ENCODE measurements at regions not wholly inside any gene's neighbourhood (a gene's known extent, or its start where the extent isn't known, plus 50 kb on each side); places are given as distances from the start of the nearest gene placed in this dataset.

GRCh38 chr7:155971180-155971770 is 159.0 kb upstream of the SHH start:
- in situ Hi-C loops (cut with MboI; ENCODE audit: low sequenced_read_pairs in 4 of 4) (no loop called here), intact Hi-C loops (cut with DNase I; ENCODE audit: low total_unique reads) (no loop called here)
- H3K4me1 ChIP-seq, result no peaks in the 10 kb centered on the region
- no peak overlapping the region for H3K27ac ChIP-seq
- no peaks in the 10 kb centered on the region for H3K27me3 ChIP-seq
- H3K9me3 ChIP-seq, result no peaks in the 10 kb centered on the region
- TF ChIP-seq, protein P1, sequence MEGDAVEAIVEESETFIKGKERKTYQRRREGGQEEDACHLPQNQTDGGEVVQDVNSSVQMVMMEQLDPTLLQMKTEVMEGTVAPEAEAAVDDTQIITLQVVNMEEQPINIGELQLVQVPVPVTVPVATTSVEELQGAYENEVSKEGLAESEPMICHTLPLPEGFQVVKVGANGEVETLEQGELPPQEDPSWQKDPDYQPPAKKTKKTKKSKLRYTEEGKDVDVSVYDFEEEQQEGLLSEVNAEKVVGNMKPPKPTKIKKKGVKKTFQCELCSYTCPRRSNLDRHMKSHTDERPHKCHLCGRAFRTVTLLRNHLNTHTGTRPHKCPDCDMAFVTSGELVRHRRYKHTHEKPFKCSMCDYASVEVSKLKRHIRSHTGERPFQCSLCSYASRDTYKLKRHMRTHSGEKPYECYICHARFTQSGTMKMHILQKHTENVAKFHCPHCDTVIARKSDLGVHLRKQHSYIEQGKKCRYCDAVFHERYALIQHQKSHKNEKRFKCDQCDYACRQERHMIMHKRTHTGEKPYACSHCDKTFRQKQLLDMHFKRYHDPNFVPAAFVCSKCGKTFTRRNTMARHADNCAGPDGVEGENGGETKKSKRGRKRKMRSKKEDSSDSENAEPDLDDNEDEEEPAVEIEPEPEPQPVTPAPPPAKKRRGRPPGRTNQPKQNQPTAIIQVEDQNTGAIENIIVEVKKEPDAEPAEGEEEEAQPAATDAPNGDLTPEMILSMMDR (IDR thresholded peaks at IDR 0.05 in 4 of 5, conservative IDR thresholded peaks at IDR 0.05 in 1 of 5), result no peak
- no peak for TF ChIP-seq POLR2A (IDR thresholded peaks at IDR 0.05)
- no peak overlapping the region for H3K4me3 ChIP-seq
- DNase-seq, result no peak
- no peak for ATAC-seq
- H3K36me3 ChIP-seq, result no peaks in the 10 kb centered on the region

DNA sequence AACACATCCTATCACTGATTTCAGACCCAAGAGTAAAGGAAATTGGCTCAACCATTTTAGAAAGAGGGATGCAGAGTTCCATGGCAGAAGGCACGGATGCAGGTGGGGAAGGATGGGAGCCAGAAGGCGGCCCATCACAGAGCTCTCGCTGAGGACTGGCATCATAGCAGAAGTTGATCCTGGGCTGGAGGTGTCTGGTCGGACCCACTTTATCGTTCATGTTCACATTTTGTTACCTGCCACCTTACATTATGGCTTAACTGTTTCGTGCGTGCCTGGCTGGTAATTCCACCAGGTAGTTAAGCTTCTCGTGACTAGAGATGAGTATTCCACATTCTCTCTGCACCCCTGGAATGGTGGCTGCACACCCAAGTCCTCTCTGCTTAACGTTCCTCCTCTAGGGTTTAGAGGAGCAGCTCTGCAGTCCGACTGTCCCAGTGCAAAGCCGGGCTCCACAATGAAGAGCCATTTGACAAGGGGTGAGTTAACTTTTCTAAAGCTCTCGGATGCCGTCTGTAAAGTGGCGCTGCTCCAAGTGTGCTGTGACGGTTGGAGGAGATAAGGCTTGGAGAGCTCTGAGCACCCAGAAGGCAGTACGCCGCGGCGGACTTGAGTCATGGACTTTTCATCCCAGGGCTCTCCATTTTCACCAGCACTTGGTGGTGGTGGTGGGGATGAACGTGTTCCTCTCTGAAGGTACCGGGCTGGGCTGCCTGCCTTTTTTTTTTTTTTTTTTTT is 157.1 kb upstream of the SHH start:
- Histone ChIP-seq H3K27ac (no peak overlapping the region), H3K36me3 (no peaks in the 10 kb centered on the region), H3K9me3 (no peaks in the 10 kb centered on the region), H3K27me3 (no peaks in the 10 kb centered on the region), H3K4me3 (no peak overlapping the region), H3K4me1 (no peaks in the 10 kb centered on the region)
- in situ Hi-C loops (cut with MboI; ENCODE audit: low sequenced_read_pairs in 4 of 4) (no loop called here), intact Hi-C loops (cut with DNase I; ENCODE audit: low total_unique reads) (no loop called here)
- ATAC-seq, result no peak
- DNase-seq, result no peak
- TF ChIP-seq, protein P1 (IDR thresholded peaks at IDR 0.05 in 4 of 5, conservative IDR thresholded peaks at IDR 0.05 in 1 of 5), result no peak
- no peak for TF ChIP-seq POLR2A (IDR thresholded peaks at IDR 0.05)

DNA sequence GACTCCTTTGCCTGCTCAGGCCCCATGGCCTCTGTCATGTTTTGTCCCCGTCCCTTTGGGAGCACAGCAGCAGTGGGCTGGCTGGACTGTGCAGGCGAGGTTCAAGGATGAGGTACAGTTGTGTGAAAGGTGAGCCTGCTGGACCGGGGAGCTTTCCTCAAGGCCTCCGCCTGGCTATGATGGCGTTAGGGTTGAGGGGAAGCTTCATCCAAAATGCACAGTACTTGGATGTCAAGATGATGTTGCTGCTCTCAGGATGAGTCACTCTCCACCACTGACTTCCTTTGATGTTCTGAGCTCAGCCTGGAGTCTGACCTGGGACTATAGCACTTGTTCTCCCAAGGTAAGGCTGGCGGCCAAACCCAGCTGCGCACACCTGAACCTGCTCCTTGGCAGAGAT is 152.7 kb upstream of the SHH start:
- ATAC-seq, result no peak
- H3K27ac ChIP-seq, result no peak overlapping the region
- intact Hi-C loops (cut with DNase I; ENCODE audit: low total_unique reads) (no loop called here), in situ Hi-C loops (cut with MboI; ENCODE audit: low sequenced_read_pairs in 4 of 4) (no loop called here)
- H3K4me3 ChIP-seq, result no peak overlapping the region
- peaks cover 0 to 4% (median 3%) of the 10 kb centered on the region in 3 donors for H3K27me3 ChIP-seq
- no peaks in the 10 kb centered on the region for H3K9me3 ChIP-seq
- no peaks in the 10 kb centered on the region for H3K36me3 ChIP-seq
- no peak for TF ChIP-seq POLR2A (IDR thresholded peaks at IDR 0.05)
- TF ChIP-seq, protein P1 (IDR thresholded peaks at IDR 0.05 in 4 of 5, conservative IDR thresholded peaks at IDR 0.05 in 1 of 5), result no peak
- no peaks in the 10 kb centered on the region for H3K4me1 ChIP-seq
- DNase-seq, result no peak

GRCh38 chr7:155964543-155964942 is 152.3 kb upstream of the SHH start:
- DNase-seq (no peak), ATAC-seq (no peak)
- Histone ChIP-seq H3K4me1 (no peaks in the 10 kb centered on the region), H3K27ac (no peak overlapping the region), H3K9me3 (no peaks in the 10 kb centered on the region), H3K4me3 (no peak overlapping the region), H3K36me3 (no peaks in the 10 kb centered on the region), H3K27me3 (peaks cover 0 to 4% (median 3%) of the 10 kb centered on the region in 3 donors)
- TF ChIP-seq POLR2A (IDR thresholded peaks at IDR 0.05), result no peak
- TF ChIP-seq, protein P1 (IDR thresholded peaks at IDR 0.05 in 4 of 5, conservative IDR thresholded peaks at IDR 0.05 in 1 of 5), result no peak
- intact Hi-C loops (cut with DNase I; ENCODE audit: low total_unique reads) (no loop called here), in situ Hi-C loops (cut with MboI; ENCODE audit: low sequenced_read_pairs in 4 of 4) (no loop called here)

Measured in gastrocnemius medialis (tissue), 4 donors.